SW480 (cell line): ENCODE measurements at regions not wholly inside any gene's neighbourhood (a gene's known extent, or its start where the extent isn't known, plus 50 kb on each side); places are given as distances from the start of the nearest gene placed in this dataset.

ENCODE experiments used
- DNase-seq: peaks from one replicate; pipeline ENCODE4 v3.0.0-alpha.2; 2016; ENCODE audit warnings: low spot score

DNA sequence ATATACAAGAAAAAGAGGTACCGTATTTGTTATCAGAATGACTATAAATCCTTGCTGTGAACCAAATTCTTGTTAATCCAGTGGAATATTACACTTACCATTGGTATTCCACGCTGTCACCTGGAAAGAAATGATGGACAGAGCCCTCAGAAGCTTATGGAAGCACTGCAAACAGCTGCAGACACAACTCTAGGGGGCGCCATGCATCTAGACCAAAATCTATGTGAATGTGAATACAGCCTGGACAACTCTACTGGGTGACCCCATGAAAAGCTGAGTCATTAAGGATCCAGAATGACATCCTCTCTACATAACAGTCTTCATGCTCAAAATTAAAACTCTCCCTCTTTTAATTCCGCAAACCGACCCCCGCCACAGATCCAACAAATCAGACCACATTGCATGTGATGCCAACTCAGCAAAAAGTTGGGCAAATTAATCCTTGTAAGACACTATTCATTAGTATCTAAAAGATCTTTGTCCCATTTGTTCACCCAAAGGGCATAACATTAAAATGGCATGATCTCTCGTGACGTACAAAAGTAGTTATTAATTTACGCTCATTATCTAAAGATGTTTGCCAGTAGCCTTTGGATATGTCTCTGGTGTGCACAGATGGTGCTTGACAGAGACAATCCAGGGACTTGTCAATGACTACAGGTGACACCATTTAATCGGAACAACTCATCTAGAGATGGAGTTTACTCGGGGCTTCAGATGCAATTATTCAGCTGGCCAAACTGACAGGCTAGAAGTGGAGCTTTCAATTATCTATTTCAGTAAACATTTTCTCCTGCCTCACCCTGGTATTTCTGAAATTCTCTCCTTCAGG is 552.7 kb upstream of the PSMD7 start:
- no peak for DNase-seq

DNA sequence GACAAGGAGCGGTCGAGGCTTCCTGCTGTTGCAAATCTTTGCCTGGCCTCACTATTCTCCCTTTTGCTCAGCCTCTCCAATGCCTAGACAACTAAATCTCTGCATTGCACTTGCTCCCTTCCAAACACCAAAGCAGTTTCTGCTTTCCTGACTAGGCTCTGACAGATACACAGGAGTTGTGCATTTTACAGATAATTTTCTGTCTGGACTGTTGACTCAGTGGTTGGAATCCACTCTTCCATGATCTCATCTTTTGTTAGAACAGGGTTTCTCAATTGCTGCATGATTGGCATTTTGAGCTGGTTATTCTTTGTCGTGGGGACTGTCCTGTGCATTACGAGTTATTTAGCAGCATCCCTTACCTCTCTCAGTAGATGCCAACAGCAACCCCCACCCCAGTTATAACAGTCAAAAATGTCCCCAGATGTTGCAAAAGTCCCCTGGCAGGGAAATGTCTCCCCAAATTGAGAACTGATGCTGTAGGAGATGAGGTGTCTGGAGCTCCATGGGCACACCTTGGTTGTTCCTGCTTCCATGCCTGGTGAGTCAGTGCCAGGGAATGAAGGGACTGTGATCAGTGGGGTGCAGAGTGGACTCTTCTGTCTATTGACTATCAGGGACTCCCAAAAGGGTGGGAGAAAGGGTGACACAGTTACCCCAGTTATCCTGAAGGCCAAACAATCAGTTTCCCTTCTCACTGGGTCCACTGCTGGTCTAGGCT is 557.4 kb upstream of the PSMD7 start:
- DNase-seq, result no peak

GRCh38 chr16:73738266-73738665 is 558.3 kb upstream of the PSMD7 start:
- no peak for DNase-seq

DNA sequence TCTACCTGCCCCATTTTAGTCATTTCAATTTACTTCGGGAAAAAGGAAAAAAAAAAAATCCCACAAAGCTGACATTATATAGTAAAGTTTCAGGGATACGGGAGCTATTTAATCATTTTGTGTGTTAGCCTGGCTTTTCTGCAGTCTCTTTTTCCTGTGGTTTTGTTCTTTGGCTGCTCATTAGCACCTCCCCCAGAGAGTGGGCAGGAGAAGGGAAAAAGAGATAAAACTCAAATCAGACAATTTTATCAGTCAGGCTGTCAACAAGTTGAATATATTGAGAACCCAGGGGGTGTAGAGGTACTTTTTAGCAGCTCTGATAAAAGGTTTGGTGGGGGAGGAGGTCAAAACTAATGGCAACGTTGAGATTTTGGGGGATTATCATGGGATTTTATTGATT is 559.0 kb upstream of the PSMD7 start:
- no peak for DNase-seq

- no peak for DNase-seq
Observed at GRCh38 chr16:73735954-73736353, 560.7 kb upstream of the PSMD7 start.

DNA sequence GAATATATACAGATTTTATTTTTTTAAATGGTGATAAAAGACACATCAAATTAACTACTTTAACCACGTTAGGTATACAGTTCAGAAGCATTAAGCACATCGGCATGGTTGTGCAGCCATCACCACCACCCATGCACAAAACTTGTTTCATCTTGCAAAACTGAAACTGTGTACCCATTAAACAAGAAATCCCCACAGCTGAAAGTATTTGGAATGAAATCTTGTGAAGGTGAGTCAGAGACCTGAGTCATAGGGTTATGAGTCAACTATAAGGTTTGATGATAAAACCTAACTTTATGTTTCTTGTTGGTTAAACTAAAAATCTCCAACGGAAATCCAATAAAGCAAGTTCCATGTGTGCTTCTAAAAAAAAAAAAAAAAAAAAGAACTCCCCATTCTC is 561.6 kb upstream of the PSMD7 start:
- peak; percentile 28 for DNase-seq

GRCh38 chr16:73732681-73733080 is 563.9 kb upstream of the PSMD7 start:
- DNase-seq, result no peak

DNA sequence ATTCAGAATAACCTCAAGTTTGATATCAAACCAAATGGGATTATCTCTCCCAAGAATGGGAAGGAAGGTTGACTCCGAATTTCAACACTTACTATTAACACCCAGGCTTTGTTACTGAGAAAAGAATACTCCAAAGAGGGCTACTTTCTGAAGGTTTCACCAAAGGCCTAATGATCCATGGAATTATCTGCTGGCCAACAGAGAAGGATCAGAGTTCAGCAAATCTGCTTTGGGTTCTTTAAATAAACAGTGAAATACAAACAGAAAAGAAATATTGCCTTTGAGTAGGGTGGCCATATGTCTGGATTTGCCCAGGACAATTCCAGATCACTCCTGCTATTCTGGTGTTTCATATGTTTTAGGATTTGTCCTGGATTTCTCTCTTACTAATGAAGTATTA is 564.5 kb upstream of the PSMD7 start:
- no peak for DNase-seq

DNA sequence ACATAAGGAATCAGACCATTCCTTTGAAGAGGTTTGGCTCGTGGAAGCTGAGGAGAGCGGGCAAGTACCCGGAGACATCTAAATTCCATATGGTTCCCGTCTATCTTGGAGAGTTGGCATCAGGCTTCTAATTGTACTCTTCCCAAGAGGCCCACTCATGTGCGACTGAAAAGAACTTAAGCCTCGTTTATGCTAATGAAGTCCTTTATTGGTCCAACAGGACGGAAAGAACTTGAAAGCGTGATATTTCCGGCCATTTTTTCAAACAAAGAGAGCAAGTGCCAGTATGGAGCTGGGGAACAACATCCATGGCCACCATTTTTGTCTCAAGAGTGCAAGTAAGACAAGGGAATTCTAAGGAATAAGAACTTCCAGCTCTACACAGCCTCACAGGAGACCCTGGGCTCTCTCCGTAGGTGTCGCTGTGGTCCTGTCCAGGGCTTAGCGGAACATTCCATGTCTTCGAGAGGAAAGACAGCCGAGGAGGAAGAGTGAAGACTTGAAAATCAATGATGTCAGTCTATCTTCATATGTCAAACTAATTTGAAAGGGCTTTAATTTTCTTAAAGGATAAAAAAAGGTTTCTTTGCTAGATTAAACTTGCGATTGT is 566.0 kb upstream of the PSMD7 start:
- DNase-seq, result no peak

- no peak for DNase-seq
Observed at GRCh38 chr16:73725156-73725555, 571.5 kb upstream of the PSMD7 start.

- DNase-seq, result no peak
Observed at GRCh38 chr16:73724503-73724902, 572.1 kb upstream of the PSMD7 start.

DNA sequence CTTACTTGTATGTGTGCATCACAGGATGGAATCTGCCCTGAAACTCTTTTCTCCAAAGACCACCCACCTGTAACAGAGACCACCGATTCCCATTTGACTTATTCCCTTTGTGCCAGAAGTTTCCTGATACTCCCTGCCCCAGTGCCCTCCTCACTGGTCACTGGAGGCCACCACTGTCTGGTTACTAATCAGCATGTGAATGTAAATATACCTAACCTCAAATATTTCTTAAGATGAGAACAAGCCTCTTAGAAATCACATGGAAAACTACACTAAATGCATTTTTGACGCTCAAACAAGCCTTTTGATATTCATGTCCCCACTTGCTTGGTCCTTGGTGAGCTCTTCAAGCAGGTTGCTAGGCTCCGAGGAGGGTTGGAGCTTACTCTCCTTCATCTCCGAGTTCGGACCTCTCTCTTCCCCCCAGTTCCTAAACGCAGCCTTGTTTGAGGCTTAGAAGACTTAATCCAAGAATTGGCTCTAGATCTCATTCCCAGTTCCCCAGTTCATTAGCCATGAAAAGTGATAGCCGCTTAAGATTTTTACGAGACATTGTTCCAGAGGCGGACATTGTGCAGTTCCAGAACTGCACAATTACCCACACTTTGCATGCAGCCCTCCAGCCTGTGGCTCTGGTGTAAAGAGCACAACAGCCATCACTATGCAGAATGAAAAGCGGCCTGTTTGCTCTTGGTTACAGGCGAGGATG is 579.2 kb upstream of the PSMD7 start:
- no peak for DNase-seq

- no peak for DNase-seq
Observed at GRCh38 chr16:73714976-73715375, 581.6 kb upstream of the PSMD7 start.

DNA sequence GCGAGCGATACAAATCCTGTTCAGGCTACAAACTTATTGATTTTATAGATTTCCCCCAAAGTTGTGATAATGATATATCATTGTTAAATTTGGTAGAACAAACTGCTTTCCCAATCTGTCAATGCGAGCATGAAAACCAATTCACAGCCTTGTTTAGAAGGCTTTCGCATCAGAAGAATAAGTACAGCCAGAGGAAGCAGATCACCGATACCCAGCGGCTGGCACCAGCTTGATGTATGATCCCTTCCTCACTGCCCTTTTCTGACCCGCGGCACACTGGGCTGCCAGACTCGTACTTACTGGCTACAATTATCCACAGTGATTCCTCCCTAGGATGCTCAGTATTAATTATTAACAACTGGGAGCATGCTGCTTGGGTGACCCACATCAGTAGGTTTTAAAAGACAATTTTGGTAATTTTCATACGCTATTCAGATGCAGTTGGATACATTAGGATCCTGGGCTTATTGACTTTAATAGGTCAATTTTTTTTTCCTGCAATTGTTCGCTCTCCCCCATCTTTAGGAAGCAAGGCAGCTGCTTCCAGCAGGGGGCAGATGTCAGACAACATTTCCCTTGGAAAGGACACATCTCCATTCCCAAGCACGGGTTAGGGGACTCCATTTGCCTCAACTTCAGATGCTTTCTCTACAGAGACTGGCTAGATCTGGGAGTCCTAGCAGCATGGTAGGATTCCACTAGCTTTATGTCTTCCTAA is 582.7 kb upstream of the PSMD7 start:
- peak; percentile 33 for DNase-seq

DNA sequence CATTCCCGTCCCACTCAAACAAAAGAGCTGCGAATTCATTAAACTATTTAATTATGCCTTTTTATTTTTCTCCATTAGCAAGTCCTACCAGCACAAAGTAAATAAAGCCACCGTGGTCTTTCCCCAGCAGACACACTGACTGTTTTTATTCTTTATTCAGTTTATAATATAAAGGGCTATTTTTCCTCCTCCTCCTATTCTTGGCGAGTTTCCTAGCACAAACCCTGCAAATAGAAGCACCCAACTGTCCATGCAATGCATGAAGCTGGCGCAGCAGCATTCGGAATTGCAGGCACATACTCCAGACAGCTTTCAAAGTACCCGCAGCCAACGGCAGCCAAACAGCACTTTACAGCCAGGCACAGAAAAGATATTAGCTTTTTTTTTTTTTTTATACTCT is 583.4 kb upstream of the PSMD7 start:
- no peak for DNase-seq

GRCh38 chr16:73711406-73712080 is 585.1 kb upstream of the PSMD7 start:
- no peak for DNase-seq

DNA sequence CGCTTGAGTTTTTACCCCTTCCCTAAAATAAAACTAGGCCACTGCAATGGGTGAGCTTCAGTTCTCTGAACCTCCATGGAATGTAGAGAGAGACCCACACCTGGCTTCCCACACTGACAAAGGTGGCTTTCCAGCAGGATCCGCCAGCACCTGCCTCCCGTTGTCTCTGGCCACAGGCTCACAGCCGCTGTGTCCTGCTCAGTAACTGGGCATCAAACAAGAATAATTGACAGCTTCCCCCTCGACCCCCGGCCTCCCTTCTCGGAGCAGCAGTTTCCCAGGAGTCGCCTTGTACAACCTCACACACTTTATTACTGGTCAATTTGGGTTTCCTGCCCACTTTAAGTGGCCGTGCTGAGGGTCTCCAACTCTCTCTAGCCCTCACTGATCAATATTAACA is 586.1 kb upstream of the PSMD7 start:
- DNase-seq, result no peak

- no peak for DNase-seq
Observed at GRCh38 chr16:73707863-73708262, 588.8 kb upstream of the PSMD7 start.

DNA sequence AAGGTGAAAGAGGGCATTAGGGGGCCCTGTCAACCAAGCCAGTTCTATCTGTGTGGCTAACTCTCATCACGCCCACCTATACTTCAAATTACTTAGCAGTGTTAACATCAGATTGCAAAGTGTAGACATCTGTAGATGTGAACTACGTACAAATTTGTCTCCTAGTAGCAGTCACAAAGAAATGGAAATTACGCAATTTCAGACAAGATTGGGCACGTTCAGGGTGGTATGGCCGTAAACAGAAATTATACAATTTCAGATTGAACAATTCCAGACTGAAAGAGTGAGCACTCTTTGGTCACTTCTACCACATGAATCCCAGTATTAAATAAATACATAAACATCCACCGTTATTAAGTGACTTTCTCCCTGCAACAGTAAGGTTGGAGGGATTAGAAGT is 592.7 kb upstream of the PSMD7 start:
- DNase-seq, result no peak

DNA sequence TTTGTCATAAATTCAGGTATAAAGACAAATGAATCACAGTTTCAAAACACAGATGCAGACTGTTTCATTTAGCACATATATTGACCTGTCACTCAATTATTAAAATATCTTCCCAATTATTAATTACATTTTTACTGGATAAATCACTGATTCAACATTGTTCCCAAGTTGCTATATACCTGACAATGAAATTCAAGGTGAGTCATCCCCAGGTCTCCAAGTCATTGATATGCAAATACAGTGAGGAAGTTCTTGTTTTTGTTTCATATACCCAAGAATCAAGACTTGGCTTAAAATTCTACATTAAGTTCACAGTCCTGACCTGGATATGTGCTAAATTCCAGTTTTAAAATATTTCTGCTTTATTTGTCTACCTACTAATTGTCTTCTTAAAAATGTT is 599.3 kb upstream of the PSMD7 start:
- DNase-seq, result no peak

DNA sequence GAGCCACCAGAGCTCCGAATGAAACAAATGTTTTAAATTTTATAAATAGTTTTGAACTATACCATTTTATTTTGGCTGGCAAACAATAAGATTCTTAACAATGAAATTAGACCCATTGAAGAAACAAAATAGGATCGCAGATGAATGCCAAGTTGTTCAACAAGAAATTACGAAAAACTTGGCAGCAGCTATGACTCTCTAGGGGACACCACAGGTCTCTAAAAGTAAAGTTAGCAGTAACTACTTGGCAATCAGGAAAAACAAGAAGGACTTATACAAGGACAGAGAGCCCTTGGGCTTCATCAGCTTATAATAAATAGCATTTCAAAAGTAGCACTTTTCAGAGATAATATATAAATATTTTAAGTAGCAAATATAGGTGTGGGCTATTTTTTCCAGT is 603.8 kb upstream of the PSMD7 start:
- no peak for DNase-seq
